ENCODE measurements at regions not wholly inside any gene's neighbourhood (a gene's known extent, or its start where the extent isn't known, plus 50 kb on each side); places are given as distances from the start of the nearest gene placed in this dataset.
"Not testable (repeated sequence)": the region's sequence is repeated elsewhere in the genome, so short reads cannot be mapped to it uniquely, and the experiment has no call there.

- no peak for DNase-seq (ENCODE audit: low read depth)
These were observed 55.3 kb upstream of the NRBF2 start for GRCh38 chr10:63077800-63078199.

GRCh38 chr10:63072951-63073350, 60.2 kb upstream of the NRBF2 start:
- no peak for DNase-seq (ENCODE audit: low read depth)

GRCh38 chr10:63071145-63071544, 62.0 kb upstream of the NRBF2 start:
- no peak for DNase-seq (ENCODE audit: low read depth)

- DNase-seq (ENCODE audit: low read depth), result no peak
These were observed 63.8 kb upstream of the NRBF2 start for GRCh38 chr10:63069318-63069717.

GRCh38 chr10:63068246-63068645, 64.9 kb upstream of the NRBF2 start:
- no peak for DNase-seq (ENCODE audit: low read depth)

- no peak for DNase-seq (ENCODE audit: low read depth)
These were observed 66.5 kb upstream of the NRBF2 start for GRCh38 chr10:63066606-63067005.

- DNase-seq (ENCODE audit: low read depth), result no peak
These were observed 68.4 kb upstream of the NRBF2 start for GRCh38 chr10:63064706-63065105.

- DNase-seq (ENCODE audit: low read depth), result no peak
These were observed 74.9 kb upstream of the NRBF2 start for GRCh38 chr10:63058236-63058635.

- no peak for DNase-seq (ENCODE audit: low read depth)
These were observed 75.6 kb upstream of the NRBF2 start for GRCh38 chr10:63057509-63057908.

GRCh38 chr10:63055705-63056104, 77.4 kb upstream of the NRBF2 start:
- DNase-seq (ENCODE audit: low read depth), result no peak

- no peak for DNase-seq (ENCODE audit: low read depth)
These were observed 78.1 kb upstream of the NRBF2 start for GRCh38 chr10:63054889-63055611.

GRCh38 chr10:63052083-63052482, 81.0 kb upstream of the NRBF2 start:
- no peak for DNase-seq (ENCODE audit: low read depth)

GRCh38 chr10:63042256-63042655, 90.9 kb upstream of the NRBF2 start:
- DNase-seq (ENCODE audit: low read depth), result no peak

- not testable (repeated sequence) for DNase-seq (ENCODE audit: low read depth)
These were observed 99.4 kb upstream of the NRBF2 start for GRCh38 chr10:63033616-63034185.

GRCh38 chr10:63030536-63030935, 102.6 kb upstream of the NRBF2 start:
- DNase-seq (ENCODE audit: low read depth), result no peak

GRCh38 chr10:63027531-63027930, 105.6 kb upstream of the NRBF2 start:
- no peak for DNase-seq (ENCODE audit: low read depth)

- DNase-seq (ENCODE audit: low read depth), result no peak
These were observed 111.9 kb upstream of the NRBF2 start for GRCh38 chr10:63021225-63021624.

- no peak for DNase-seq (ENCODE audit: low read depth)
These were observed 119.4 kb upstream of the NRBF2 start for GRCh38 chr10:63013755-63014154.

- DNase-seq (ENCODE audit: low read depth), result no peak
These were observed 120.5 kb upstream of the NRBF2 start for GRCh38 chr10:63012623-63013022.

GRCh38 chr10:63010203-63010602, 122.9 kb upstream of the NRBF2 start:
- no peak for DNase-seq (ENCODE audit: low read depth)

GRCh38 chr10:63008491-63008890, 124.6 kb upstream of the NRBF2 start:
- DNase-seq (ENCODE audit: low read depth), result no peak

GRCh38 chr10:63007112-63007511, 126.0 kb upstream of the NRBF2 start:
- DNase-seq (ENCODE audit: low read depth), result no peak

GRCh38 chr10:63005246-63005645, 127.9 kb upstream of the NRBF2 start:
- no peak for DNase-seq (ENCODE audit: low read depth)

GRCh38 chr10:63003816-63004453, 129.2 kb upstream of the NRBF2 start:
- no peak for DNase-seq (ENCODE audit: low read depth)
